GM12873 (cell line): ENCODE measurements at regions not wholly inside any gene's neighbourhood (a gene's known extent, or its start where the extent isn't known, plus 50 kb on each side); places are given as distances from the start of the nearest gene placed in this dataset.

ENCODE experiments used
- CTCF ChIP-seq: IDR thresholded peaks from 2 replicates; pipeline ENCODE4 v1.5.1; 2012; ENCODE audit warnings: low read depth, mild to moderate bottlenecking, moderate library complexity, low read length, control low read depth; ENCODE audit not compliant: insufficient read depth; ENCODE audit errors: missing control alignments

DNA sequence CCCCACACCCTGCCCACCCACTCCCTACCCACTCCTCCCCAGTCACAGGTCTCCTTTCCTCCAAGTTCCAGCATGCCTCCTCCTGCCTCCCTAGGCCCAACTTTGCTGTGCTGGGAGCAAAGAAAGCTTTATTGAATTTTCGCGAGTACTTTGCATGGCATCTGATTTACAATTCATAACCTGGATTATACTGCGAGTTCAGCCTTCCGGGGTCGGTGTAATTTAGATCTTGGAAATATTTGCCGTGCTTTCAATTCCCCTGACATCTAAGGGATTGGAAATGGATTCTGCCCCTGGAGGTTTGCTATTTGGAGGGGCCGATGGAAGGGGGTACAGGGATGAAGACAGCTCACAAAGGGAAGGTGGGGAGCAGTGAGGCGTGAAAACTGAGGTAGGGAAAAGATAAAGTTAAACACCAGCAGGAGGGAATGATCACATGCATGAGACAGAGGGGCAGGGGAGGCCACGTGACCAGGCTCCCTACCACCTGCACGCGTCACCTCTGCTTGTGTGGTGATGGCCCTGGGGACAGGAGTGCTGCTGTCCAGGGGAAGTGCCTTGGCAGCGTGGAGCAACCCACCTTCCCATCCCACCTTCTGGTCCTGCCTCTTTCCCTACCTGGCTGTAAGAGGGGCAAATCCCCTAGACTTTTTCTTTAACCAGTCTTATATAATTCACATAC is 132.3 kb upstream of the RPL38 start:
- TF ChIP-seq CTCF: no peak

- TF ChIP-seq CTCF: no peak
Observed at GRCh38 chr17:74072340-74072739, 131.1 kb upstream of the RPL38 start.

GRCh38 chr17:74076446-74076845 is 127.0 kb upstream of the RPL38 start:
- no peak for TF ChIP-seq CTCF

GRCh38 chr17:74077231-74077630 is 126.2 kb upstream of the RPL38 start:
- no peak for TF ChIP-seq CTCF

DNA sequence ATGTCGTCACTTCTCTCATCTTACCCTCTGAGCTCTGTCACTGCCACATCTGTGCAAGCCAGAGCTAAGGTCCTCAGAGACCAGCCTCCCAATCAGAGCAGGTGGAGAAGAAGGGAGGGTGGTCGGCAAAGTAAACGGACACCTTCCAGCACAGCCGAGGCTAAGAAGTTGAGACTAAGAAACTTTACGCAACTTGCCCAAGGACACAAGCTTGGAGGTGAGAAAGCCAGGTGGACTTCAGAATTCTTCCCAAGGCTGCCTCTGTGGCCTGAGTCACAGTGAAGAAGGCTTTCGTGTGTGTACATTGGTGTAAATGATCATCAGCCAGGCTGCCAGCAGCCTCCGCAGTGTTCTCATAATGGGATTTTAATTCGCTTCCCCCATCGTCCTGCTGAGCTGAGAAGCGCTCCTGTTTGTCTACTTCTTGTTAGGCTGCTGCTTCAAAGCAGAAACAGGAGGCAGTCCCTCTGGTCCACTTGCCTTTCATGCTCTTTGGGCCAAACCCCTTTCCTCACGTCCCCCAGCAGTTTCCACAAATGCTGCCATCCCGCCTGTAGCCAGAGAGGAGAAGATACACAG is 125.0 kb upstream of the RPL38 start:
- no peak for TF ChIP-seq CTCF

DNA sequence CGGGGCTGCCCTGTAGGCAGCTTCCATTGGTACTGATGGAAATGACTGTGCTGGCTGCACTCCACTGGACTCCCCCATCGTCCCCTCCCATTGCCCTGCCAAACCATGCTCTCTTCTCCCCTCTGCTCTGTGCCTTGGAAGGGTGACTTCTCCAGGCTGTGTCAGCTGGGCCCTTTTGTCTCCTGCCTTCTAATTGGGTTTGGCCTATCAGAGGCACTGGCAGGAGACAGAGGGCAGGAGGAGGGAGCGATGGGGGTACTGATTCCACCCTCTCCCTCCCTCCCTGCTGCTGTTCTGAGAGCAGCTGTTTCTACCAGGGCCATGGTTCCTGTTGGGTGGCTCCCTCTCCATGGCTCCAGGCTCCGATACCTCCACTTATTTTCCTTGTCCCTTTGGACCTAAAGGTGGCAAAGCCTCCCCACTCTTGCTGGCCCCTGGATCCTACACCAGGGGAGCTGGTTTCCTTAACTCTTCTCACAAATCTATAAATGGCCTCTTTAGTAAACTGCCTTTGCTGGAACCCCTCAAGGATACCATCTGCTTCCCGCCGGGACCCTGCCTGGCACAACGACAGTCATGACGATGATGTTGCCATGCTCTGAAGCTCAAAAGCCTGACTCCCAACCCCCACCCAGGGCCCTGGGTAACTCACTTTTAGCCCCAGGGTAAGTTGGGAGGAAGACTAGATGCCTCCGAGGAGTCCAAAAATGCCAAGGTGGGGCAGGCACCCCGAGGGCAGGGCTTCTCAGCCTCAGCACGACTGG is 123.8 kb upstream of the RPL38 start:
- TF ChIP-seq CTCF: no peak
